ENCODE measurements at regions not wholly inside any gene's neighbourhood (a gene's known extent, or its start where the extent isn't known, plus 50 kb on each side); places are given as distances from the start of the nearest gene placed in this dataset.
"Not testable (repeated sequence)": the region's sequence is repeated elsewhere in the genome, so short reads cannot be mapped to it uniquely, and the experiment has no call there.

DNA sequence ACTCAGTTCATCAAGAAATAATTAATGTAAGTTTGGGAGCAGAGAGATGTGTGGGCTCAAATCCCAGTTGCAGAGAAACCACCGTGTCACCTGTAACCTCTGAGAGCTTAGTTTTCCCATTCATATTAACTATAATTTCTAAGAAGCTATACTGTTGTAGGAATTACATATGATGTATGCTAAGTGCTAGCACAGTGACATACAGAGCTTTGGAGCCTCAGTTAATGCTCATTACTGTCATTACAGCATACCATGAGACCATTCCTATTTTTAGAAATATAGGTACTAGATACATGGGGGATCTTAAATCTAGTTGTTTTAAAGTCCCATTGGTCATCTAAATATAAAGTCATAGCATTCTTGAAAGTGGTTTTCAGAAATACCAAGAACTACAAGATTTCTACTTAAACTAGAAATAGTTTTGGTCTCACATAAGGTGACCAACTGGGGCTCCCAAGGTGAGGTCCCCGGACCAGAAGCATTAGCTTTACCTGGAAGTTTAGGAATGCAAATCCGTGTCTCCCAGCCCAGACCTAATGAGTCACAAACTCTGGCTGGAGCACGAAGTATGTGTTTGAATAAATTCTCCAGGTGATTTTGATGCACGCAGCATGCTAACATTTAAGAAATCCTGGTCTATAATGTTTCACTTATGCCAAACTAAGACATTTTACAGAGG is 144.6 kb downstream of the LACC1 start:
- DNase-seq = no peak

DNA sequence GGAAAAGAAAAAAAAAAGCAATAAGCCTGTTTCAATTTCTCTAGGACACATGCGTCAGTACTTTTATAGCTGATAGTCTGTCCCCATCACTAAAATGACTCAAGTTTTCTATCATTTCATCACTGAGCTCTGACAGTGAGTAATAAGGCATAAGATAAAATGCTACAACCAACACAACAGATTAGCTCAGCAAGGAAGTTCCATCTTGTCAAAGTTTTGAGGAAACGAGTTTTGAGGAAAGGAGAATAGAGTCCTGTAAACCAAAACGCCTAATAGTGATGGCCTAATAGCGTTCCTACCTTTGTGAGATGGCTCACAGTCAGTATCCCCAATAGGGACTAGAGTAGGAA is 145.1 kb downstream of the LACC1 start:
- DNase-seq = no peak

DNA sequence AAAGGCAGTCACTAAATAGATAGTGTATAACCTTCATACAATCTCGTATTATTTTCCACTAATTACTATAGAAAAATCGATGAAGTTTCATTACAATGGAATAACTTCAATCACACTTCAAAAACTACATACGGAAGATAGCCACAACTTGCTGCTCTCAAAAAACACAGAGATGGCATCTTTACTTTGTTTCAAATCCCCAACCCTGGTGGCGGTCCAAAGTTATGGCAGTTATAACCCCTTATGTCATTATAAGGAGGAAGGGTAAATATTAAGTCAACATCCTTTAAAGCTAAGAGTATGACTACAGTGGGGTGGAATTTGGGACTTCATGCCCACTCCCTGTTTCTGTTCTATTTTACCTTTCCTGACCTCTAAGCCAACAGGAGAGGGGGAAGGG is 146.5 kb downstream of the LACC1 start:
- no peak for DNase-seq

- DNase-seq = no peak
Observed at GRCh38 chr13:44028734-44029133, 149.0 kb downstream of the LACC1 start.

GRCh38 chr13:44030615-44031014 is 150.9 kb downstream of the LACC1 start:
- DNase-seq = no peak

- DNase-seq = no peak
Observed at GRCh38 chr13:44031555-44031954, 151.9 kb downstream of the LACC1 start.

GRCh38 chr13:44032802-44033201 is 153.1 kb downstream of the LACC1 start:
- DNase-seq = no peak

DNA sequence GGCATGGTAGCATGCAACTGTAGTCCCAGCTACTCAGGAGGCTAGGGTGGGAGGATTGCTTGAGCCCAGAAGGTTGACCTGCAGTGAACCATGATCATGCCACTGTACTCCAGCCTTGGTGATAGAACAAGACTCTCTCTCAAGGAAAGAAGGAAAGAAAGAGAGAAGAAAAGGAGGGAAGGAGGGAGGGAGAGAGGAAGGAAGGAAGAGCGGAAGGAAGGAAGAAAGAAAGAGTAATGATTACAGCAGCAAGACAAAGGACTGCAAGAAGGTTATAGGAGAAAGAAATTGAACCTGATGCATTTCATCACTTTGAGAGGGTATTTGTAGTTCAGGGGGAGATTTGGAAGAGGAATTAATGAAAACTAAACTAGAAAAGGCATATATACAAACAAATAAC is 155.7 kb downstream of the LACC1 start:
- DNase-seq = no peak

DNA sequence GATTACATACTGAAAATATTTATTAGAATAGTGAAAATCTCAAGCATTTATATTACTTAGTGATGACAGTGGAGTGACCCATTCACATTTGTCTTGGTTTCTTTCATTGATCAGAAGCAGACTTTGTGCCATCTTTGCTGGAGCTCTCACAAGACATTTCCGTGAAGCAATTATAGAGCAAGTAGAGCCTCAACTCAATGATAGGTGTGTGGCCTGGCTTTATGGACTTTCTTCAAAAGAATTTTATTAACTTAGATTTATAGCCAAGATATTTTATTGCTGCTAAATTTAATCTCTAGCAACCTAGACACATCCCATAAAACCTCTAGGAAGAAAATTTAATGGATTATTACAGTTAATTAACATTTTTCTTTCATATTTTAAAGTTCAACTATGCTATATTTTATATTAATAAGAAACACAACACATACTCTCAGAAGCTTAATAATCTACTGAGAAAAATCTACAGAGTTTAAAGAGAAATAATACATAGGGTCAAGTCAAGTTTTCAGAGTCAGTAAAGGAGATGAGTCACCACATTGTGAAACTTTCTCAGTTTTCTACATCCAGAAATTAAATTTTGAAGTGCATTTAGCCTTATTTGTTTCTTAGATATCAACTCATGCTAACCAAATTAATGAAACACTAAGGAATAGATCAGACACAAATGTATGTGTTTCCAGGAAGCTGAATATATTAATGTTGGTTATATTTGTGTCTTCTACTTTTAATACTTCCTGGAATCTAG is 160.5 kb downstream of the LACC1 start:
- no peak for DNase-seq

DNA sequence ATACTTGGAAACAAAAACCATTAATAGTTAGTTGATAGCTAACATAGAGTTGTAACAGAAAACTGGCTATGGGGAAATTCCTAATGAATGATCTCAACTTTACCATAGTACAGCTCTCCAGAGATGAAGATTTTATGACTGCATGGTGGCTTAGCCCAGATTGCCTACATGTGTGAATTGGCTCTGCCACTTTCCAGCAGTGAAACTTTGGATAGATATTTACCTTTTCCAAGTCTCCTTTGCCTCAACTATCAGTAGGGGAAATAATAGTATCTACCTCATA is 161.1 kb downstream of the LACC1 start:
- no peak for DNase-seq

- no peak for DNase-seq
Observed at GRCh38 chr13:44044547-44045179, 165.0 kb downstream of the LACC1 start.

- no peak for DNase-seq
Observed at GRCh38 chr13:44045180-44045562, 165.5 kb downstream of the LACC1 start.

DNA sequence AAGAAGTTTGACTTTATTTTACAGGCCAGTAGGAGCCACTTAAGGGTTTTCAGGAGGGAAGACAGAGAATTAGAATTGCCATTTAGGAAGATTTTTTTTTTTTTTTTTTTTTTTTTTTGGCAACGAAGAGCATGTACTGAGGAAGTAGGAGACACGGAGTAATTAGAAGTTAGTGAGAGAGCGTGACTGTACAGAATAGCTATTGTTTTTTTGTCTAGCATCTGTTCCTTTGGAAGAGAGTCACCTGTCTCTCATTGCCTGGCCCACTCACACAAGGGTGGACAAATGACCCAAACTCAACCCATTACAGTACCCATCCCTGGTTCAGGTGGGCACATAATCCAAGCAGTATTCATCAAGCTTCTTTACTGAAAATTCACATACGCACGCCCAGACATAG is 166.7 kb downstream of the LACC1 start:
- DNase-seq = no peak

- DNase-seq = no peak
Observed at GRCh38 chr13:44048326-44048725, 168.6 kb downstream of the LACC1 start.

DNA sequence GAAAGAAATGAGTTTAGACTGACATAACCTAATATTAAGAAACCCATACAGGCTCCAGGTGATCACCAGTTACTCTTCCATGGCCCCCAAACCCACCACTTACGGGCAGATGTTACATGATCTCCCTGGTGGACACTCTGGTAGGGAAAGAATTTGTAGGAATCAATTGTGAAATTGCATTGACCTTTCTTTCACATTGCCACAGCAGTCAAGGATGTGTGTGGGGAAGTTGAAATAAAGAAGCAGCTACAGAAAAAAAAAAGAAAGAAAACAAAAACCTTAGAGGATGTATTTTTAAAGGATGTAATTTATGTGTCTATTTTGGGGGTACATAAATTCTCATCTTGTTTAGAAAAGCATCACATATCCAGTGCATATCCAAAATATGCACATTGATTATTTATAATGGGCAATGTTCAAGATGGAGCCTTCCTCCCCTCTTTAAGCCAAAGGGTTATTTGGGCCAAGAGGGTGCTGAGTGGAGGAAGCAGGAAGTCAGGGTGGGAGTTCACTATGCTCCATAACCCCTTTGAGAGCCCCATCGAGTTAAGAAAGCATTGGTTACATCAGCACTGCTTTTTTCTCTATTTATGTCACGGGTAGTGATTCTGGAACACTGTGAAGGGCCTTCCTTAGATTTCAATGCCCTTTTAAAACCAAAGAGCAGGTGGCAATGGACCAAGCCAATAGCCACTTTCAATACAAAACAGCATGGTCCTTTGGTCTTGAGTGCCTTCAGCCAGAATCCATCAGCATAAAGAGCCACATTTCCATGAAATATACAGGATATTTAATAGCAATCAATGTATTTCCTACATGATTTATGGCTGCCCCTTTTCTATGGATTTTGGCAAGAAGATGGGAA is 169.6 kb downstream of the LACC1 start:
- DNase-seq = no peak

GRCh38 chr13:44050450-44051063 is 170.9 kb downstream of the LACC1 start:
- DNase-seq = no peak

- DNase-seq = no peak
Observed at GRCh38 chr13:44051405-44051804, 171.7 kb downstream of the LACC1 start.

GRCh38 chr13:44051918-44052675 is 172.4 kb downstream of the LACC1 start:
- no peak for DNase-seq

DNA sequence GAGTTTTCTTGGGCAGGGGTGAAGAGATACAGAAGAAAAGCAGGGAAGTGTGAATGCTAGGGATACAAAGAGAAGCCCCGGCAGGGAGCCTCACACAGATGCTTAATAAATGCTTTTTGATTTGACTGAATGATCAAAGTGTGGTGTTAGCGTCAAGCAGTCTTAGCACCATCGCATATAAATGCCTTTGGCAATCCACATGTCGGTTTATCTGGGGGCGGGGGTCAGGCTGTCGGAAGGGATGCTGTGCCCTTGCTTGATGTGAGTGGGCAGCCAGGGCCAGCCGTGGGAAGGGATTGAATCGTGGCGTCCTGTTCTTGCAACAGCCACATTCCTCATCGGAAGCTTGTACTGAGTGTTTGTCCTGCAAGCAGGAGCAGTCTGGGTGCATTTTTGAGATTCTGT is 173.1 kb downstream of the LACC1 start:
- DNase-seq = no peak

GRCh38 chr13:44053208-44053607 is 173.5 kb downstream of the LACC1 start:
- no peak for DNase-seq

- no peak for DNase-seq
Observed at GRCh38 chr13:44054525-44054924, 174.8 kb downstream of the LACC1 start.

DNA sequence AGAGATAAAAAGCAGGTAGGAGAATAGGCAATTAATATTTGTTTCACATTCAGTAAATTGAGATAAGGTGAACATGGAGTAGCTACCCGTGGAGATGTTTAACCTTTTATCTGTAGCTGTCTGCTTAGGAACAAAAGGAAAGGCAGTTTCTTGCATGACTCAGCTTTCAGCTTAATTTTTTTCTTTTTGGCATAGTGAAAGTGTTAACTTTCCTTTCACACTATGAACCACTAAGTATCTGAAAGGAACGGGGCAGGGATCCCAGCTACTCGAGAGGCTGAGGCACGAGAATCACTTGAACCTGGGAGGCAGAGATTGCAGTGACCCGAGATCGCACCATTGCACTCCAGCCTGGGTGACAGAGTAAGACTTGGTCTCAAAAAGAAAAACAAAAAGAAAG is 176.0 kb downstream of the LACC1 start:
- DNase-seq = not testable (repeated sequence)
